GM23248 (cell line): ENCODE measurements at regions not wholly inside any gene's neighbourhood (a gene's known extent, or its start where the extent isn't known, plus 50 kb on each side); places are given as distances from the start of the nearest gene placed in this dataset.

Source experiments
- DNase-seq: peaks from one replicate; pipeline ENCODE4 v3.0.0-alpha.2; 2015
- H2AFZ ChIP-seq: fragments of 200-600 bp; sonication (generic); 2 replicates; pipeline ENCODE4 v1.6.1; 2016; ENCODE audit warnings: antibody characterized with exemption
- H3F3A ChIP-seq: fragments of 200-600 bp; sonication (generic); 2 replicates; pipeline ENCODE4 v1.6.1; 2016; ENCODE audit warnings: mild to moderate bottlenecking, antibody characterized with exemption, mixed run types; ENCODE audit not compliant: insufficient read depth
- H3K27ac ChIP-seq: fragments of 200-600 bp; sonication (generic); 2 replicates; pipeline ENCODE4 v1.5.1; 2016; ENCODE audit warnings: mild to moderate bottlenecking
- H3K27me3 ChIP-seq: fragments of 200-600 bp; sonication (generic); replicated peaks from 2 replicates; pipeline ENCODE4 v1.6.1; 2016; ENCODE audit warnings: mild to moderate bottlenecking; ENCODE audit not compliant: insufficient read depth
- H3K36me3 ChIP-seq: fragments of 200-600 bp; sonication (generic); 2 replicates; pipeline ENCODE4 v1.6.1; 2016; ENCODE audit warnings: low read depth, mild to moderate bottlenecking
- H3K4me1 ChIP-seq: fragments of 200-600 bp; sonication (generic); 2 replicates; pipeline ENCODE4 v1.6.1; 2016; ENCODE audit warnings: mild to moderate bottlenecking; ENCODE audit not compliant: insufficient read depth
- H3K4me2 ChIP-seq: fragments of 200-600 bp; sonication (generic); one replicate; pipeline ENCODE4 v1.6.1; 2016; ENCODE audit warnings: mild to moderate bottlenecking; ENCODE audit not compliant: unreplicated experiment
- H3K4me3 ChIP-seq: fragments of 200-600 bp; sonication (generic); 2 replicates; pipeline ENCODE4 v1.5.1; 2016; ENCODE audit warnings: mild to moderate bottlenecking
- H3K79me2 ChIP-seq: fragments of 200-600 bp; sonication (generic); 2 replicates; pipeline ENCODE4 v1.6.1; 2016; ENCODE audit warnings: mild to moderate bottlenecking; ENCODE audit not compliant: insufficient read depth
- H3K9ac ChIP-seq: fragments of 200-600 bp; sonication (generic); 2 replicates; pipeline ENCODE4 v1.6.1; 2016; ENCODE audit warnings: mild to moderate bottlenecking
- H3K9me2 ChIP-seq: fragments of 200-600 bp; sonication (generic); 2 replicates; pipeline ENCODE4 v1.6.1; 2016; ENCODE audit warnings: mixed run types, mild to moderate bottlenecking, moderate library complexity; ENCODE audit not compliant: insufficient read depth
- H3K9me3 ChIP-seq: fragments of 200-600 bp; sonication (generic); one replicate; pipeline ENCODE4 v1.6.1; 2017; ENCODE audit warnings: low read depth
- H4K20me1 ChIP-seq: fragments of 200-600 bp; sonication (generic); 2 replicates; pipeline ENCODE4 v1.6.0; 2016; ENCODE audit not compliant: insufficient read depth
- EZH2 ChIP-seq: fragments of 200-600 bp; sonication (generic); IDR thresholded peaks from 2 replicates; pipeline ENCODE4 v1.6.1; 2018; ENCODE audit warnings: antibody characterized with exemption, mild to moderate bottlenecking; ENCODE audit not compliant: insufficient read depth, poor library complexity, severe bottlenecking
- EZH2phosphoT487 ChIP-seq: fragments of 200-600 bp; sonication (generic); IDR thresholded peaks from 2 replicates; pipeline ENCODE4 v1.6.1; 2018; ENCODE audit warnings: antibody characterized with exemption, moderate library complexity, mild to moderate bottlenecking, low read depth; ENCODE audit not compliant: insufficient read depth
- WGBS, 2 experiments: methylation state at CpG; one replicate each; pipeline ENCODE4 v1.1.6; 2015 to 2017; ENCODE audit warnings: low lambda C conversion rate in 2 of 2, low coverage in 1 of 2; ENCODE audit errors: missing lambda C conversion rate in 2 of 2; 5-methylcytosine and 5-hydroxymethylcytosine counted together
- in situ Hi-C: fragments of 300-500 bp; cut with MboI; formaldehyde crosslinking; loops from 2 replicates; pipeline ENCODE4 v1.15.0; 2020

DNA sequence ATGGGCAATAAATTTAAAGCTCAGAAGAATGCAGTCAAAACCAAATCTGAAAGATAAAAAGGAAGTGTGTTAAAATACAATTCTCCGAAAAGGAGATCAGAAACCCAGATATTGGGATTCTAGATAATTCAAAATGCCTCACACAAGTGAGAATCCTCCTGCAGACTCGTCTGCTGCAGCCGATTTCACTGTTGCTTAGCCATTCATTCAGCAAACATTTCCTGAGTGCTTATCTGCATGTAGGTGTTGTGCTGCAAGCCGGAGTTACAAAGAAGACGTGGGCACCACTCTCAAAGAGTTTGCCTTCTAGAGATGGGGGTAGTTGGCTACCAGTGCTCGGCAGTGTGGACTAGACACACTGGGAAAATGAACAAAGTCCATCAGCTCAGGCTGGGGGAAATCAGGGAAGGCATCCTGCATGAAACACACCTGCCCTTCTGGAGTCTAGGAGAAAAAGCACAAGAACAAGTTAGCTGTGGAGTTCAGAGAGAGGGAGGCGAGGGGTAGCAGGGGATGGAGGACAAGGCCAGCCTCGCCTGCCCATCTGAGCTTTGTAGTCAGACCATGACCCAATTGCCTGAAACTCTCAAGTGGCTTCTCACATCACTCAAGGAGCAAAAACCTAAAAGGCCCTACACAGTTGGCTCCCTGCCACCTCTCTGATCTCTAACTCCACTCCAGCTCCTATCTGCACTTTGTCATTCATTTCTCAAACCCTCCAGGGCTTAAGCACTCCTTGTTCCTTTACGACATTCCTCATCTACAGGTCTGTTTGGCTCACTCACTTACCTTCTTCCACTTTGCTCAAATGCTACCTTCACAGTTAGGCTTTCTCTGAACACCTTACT is 310.0 kb upstream of the DDHD1 start:
- WGBS, 2 experiments: 76 to 78% methylated on average over 9 of the region's 9 CpGs
- peaks cover 5% of the 10 kb centered on the region for H3F3A ChIP-seq
- in situ Hi-C loops: no loop called here
- H2AFZ ChIP-seq: no peak overlapping the region
- H3K27ac ChIP-seq: no peak overlapping the region
- no peak for TF ChIP-seq EZH2
- TF ChIP-seq EZH2phosphoT487: no peak
- DNase-seq: no peak
- no peaks in the 10 kb centered on the region for H3K27me3 ChIP-seq
- H3K4me3 ChIP-seq: no peak overlapping the region
- no peak overlapping the region for H3K4me2 ChIP-seq
- H3K9me2 ChIP-seq: 0 out of 2 replicates have a peak, but pooled peaks cover 3% of the 10 kb centered on the region
- no peaks in the 10 kb centered on the region for H4K20me1 ChIP-seq
- no peaks in the 10 kb centered on the region for H3K79me2 ChIP-seq
- H3K9me3 ChIP-seq: no peaks in the 10 kb centered on the region
- H3K9ac ChIP-seq: no peak overlapping the region
- H3K36me3 ChIP-seq: no peaks in the 10 kb centered on the region
- peaks cover 8% of the 10 kb centered on the region for H3K4me1 ChIP-seq

DNA sequence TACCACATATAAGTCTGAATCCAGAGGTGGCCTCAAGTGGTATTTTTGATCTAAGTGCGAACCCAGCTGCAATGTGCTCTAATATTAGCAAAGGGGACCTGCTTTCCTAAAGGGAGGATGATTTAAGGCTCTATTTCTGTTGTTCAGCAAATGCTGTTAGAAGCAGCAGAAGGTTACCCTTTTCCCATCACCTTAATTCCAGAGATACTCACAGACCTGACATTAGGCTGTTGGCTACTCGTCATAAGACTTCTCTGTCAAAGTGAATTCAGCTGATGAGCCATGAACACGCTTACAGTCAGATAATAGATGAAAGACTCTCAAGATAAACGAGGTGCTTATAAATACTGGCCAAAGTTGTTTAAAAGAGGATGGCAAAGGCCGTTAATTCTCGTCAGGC is 308.7 kb upstream of the DDHD1 start:
- no peaks in the 10 kb centered on the region for H3K9me3 ChIP-seq
- 0 out of 2 replicates have a peak, but pooled peaks cover 3% of the 10 kb centered on the region for H3K9me2 ChIP-seq
- TF ChIP-seq EZH2phosphoT487 (no peak), EZH2 (no peak)
- H4K20me1 ChIP-seq: no peaks in the 10 kb centered on the region
- no peak overlapping the region for H3K4me2 ChIP-seq
- 82 to 89% methylated on average over 6 of the region's 6 CpGs for WGBS, 2 experiments
- H3K27me3 ChIP-seq: no peaks in the 10 kb centered on the region
- no peak overlapping the region for H3K9ac ChIP-seq
- no peak for DNase-seq
- in situ Hi-C loops: no loop called here
- no peaks in the 10 kb centered on the region for H3K79me2 ChIP-seq
- peaks cover 15% of the 10 kb centered on the region for H3K4me1 ChIP-seq
- H3K36me3 ChIP-seq: no peaks in the 10 kb centered on the region
- H3K4me3 ChIP-seq: no peak overlapping the region
- H2AFZ ChIP-seq: no peak overlapping the region
- peaks cover 9% of the 10 kb centered on the region for H3F3A ChIP-seq
- no peak overlapping the region for H3K27ac ChIP-seq

DNA sequence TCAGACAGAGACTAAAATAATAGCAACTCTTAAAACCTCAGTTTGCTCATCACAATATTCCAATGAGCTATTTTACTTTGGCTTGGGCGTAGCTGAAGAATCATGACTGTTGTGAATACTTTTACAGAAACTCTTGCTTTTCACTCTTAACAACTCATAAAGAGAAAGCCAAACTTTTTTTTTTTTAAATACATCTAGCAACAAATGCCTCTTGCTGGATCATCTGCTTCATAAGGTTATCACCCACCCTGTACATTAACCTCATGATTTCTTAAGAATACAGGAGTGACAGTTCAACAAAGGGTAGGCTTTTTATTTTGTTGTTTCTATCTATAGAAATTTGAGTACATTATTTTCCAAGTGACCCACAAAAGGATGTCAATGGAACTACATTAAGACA is 307.4 kb upstream of the DDHD1 start:
- no peak for TF ChIP-seq EZH2
- no peak for TF ChIP-seq EZH2phosphoT487
- no peaks in the 10 kb centered on the region for H3K79me2 ChIP-seq
- peaks cover 9% of the 10 kb centered on the region for H3F3A ChIP-seq
- H3K4me1 ChIP-seq: peaks cover 15% of the 10 kb centered on the region
- no peak overlapping the region for H3K4me3 ChIP-seq
- H3K9ac ChIP-seq: no peak overlapping the region
- 0 out of 2 replicates have a peak, but pooled peaks cover 3% of the 10 kb centered on the region for H3K9me2 ChIP-seq
- no peak for DNase-seq
- WGBS, 2 experiments: 92 to 100% methylated on average over 1 of the region's 1 CpG
- no peaks in the 10 kb centered on the region for H3K27me3 ChIP-seq
- no peak overlapping the region for H3K4me2 ChIP-seq
- in situ Hi-C loops: no loop called here
- no peaks in the 10 kb centered on the region for H3K36me3 ChIP-seq
- H3K9me3 ChIP-seq: no peaks in the 10 kb centered on the region
- H3K27ac ChIP-seq: no peak overlapping the region
- H4K20me1 ChIP-seq: no peaks in the 10 kb centered on the region
- H2AFZ ChIP-seq: no peak overlapping the region

DNA sequence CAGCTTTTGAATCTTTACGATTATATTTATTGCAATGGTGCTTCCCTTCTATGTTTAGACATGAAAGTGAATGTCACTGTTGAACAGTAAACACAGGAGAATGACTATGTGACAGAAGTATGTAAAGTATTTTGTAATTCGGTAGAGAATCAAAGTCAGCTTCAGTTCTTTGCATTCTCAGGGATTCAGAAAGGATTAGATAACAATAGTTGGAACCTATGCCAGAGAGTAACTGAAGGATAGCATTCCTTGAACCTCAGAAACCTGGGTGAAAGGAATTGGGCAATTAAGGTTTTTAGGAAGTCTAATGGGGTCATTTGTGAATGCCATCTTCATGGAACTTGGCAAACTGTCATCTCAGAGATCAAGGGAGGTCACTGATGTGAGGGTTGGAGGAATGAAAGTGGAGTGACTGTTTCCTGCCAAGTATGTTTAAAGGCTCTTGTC is 305.3 kb upstream of the DDHD1 start:
- no peaks in the 10 kb centered on the region for H4K20me1 ChIP-seq
- H3K9me3 ChIP-seq: no peaks in the 10 kb centered on the region
- peak overlapping the region; percentile 57 for H3K4me2 ChIP-seq
- 0 out of 2 replicates have a peak, but pooled peaks cover 3% of the 10 kb centered on the region for H3K9me2 ChIP-seq
- in situ Hi-C loops: no loop called here
- H3F3A ChIP-seq: peaks cover 9% of the 10 kb centered on the region
- DNase-seq: peak; percentile 53
- peaks cover 15% of the 10 kb centered on the region for H3K4me1 ChIP-seq
- no peaks in the 10 kb centered on the region for H3K79me2 ChIP-seq
- H2AFZ ChIP-seq: no peak overlapping the region
- no peak overlapping the region for H3K9ac ChIP-seq
- H3K4me3 ChIP-seq: peak overlapping the region; percentile 34
- H3K27me3 ChIP-seq: no peaks in the 10 kb centered on the region
- H3K27ac ChIP-seq: no peak overlapping the region
- WGBS, 2 experiments: 4 to 10% methylated on average over 2 of the region's 2 CpGs
- TF ChIP-seq EZH2 (no peak), EZH2phosphoT487 (no peak)
- no peaks in the 10 kb centered on the region for H3K36me3 ChIP-seq
